SK-N-SH (cell line): ENCODE measurements at regions not wholly inside any gene's neighbourhood (a gene's known extent, or its start where the extent isn't known, plus 50 kb on each side); places are given as distances from the start of the nearest gene placed in this dataset.

ENCODE experiments used
- CTCF ChIA-PET: fragments of 300-600, 350-600 bp; formaldehyde crosslinking; extraction: SDS; loops from one replicate; lab custom pipeline; 2021; lab: Yijun Ruan, JAX
- POLR2A ChIA-PET: fragments of 350-600 bp; sonication (Branson Sonifier 250); formaldehyde crosslinking; extraction: SDS; loops from one replicate; lab custom pipeline; 2020; ENCODE audit warnings: antibody characterized with exemption, inconsistent platforms; lab: Yijun Ruan, JAX
- DNase-seq: peaks from one replicate; pipeline ENCODE4 v3.0.0; 2012
- H2AFZ ChIP-seq: fragments of 200-600 bp; sonication (generic); 2 replicates; pipeline ENCODE4 v1.8.1; 2016; ENCODE audit warnings: antibody characterized with exemption, mild to moderate bottlenecking, low read depth
- H3F3A ChIP-seq: fragments of 200-600 bp; sonication (generic); replicated peaks from 2 replicates; pipeline ENCODE3; 2016; ENCODE audit warnings: antibody characterized with exemption, mild to moderate bottlenecking; ENCODE audit not compliant: insufficient read depth
- H3K27ac ChIP-seq, 2 experiments: fragments of 200-500 bp in 1 of 2; fragments of 200-600 bp in 1 of 2; sonication (Bioruptor generic) in 1 of 2; sonication (generic), shearing (Covaris generic) in 1 of 2; 2 replicates each; pipeline versions ENCODE4 v1.5.1 to v1.6.1; 2014 to 2016; ENCODE audit warnings: low read depth in 2 of 2, inconsistent platforms in 1 of 2, low read length in 1 of 2, mild to moderate bottlenecking in 1 of 2, mixed read lengths in 1 of 2
- H3K27me3 ChIP-seq: fragments of 200-600 bp; sonication (generic), shearing (Covaris generic); 2 replicates; pipeline ENCODE4 v1.6.1; 2016; ENCODE audit warnings: mixed run types; ENCODE audit not compliant: insufficient read depth
- H3K36me3 ChIP-seq, 2 experiments: fragments of 200-500 bp in 1 of 2; fragments of 200-600 bp in 1 of 2; sonication (Bioruptor generic) in 1 of 2; sonication (generic) in 1 of 2; replicated peaks in 1 of 2; 2 replicates each; pipeline versions ENCODE3 to v1.5.1; 2014 to 2016; ENCODE audit warnings: low read length in 1 of 2, mild to moderate bottlenecking in 1 of 2; ENCODE audit not compliant: insufficient read depth in 2 of 2, control insufficient read depth in 1 of 2
- H3K4me1 ChIP-seq, 2 experiments: fragments of 200-500 bp in 1 of 2; fragments of 200-600 bp in 1 of 2; sonication (Bioruptor generic) in 1 of 2; sonication (generic), shearing (Covaris generic) in 1 of 2; 2 replicates each; pipeline versions ENCODE4 v1.5.1 to v1.6.1; 2014 to 2016; ENCODE audit warnings: low read depth in 1 of 2, low read length in 1 of 2, mixed run types in 1 of 2; ENCODE audit not compliant: insufficient read depth in 2 of 2, control insufficient read depth in 1 of 2
- H3K4me2 ChIP-seq: fragments of 200-600 bp; sonication (generic), shearing (Covaris generic); 2 replicates; pipeline ENCODE4 v1.6.1; 2017; ENCODE audit warnings: mixed run types
- H3K4me3 ChIP-seq, 2 experiments: fragments of 200-500 bp in 1 of 2; fragments of 200-600 bp in 1 of 2; sonication (Bioruptor generic) in 1 of 2; sonication (generic), shearing (Covaris generic) in 1 of 2; 2 replicates each; pipeline versions ENCODE4 v1.5.1 to v1.8.1; 2014 to 2016; ENCODE audit warnings: low read depth in 2 of 2, inconsistent platforms in 1 of 2, low read length in 1 of 2, mild to moderate bottlenecking in 1 of 2, mixed read lengths in 1 of 2, moderate library complexity in 1 of 2
- H3K79me2 ChIP-seq: fragments of 200-600 bp; sonication (generic); 2 replicates; pipeline ENCODE4 v1.8.1; 2017; ENCODE audit warnings: mild to moderate bottlenecking; ENCODE audit not compliant: insufficient read depth
- H3K9ac ChIP-seq: fragments of 200-600 bp; sonication (generic); 2 replicates; pipeline ENCODE4 v1.6.1; 2017; ENCODE audit warnings: mixed run types
- H3K9me2 ChIP-seq: fragments of 200-600 bp; sonication (generic); 2 replicates; pipeline ENCODE4 v1.6.1; 2017; ENCODE audit warnings: mixed run types
- H3K9me3 ChIP-seq: fragments of 200-600 bp; sonication (generic); 2 replicates; pipeline ENCODE4 v1.6.1; 2017; ENCODE audit warnings: mixed run types, mild to moderate bottlenecking, moderate library complexity
- H4K20me1 ChIP-seq: fragments of 200-600 bp; sonication (generic); 2 replicates; pipeline ENCODE4 v1.6.1; 2017; ENCODE audit warnings: mild to moderate bottlenecking, mixed run types; ENCODE audit not compliant: insufficient read depth
- CHD2 ChIP-seq: fragments of 150-350 bp; IDR thresholded peaks from 2 replicates; pipeline ENCODE4 v1.6.1; 2018; ENCODE audit warnings: low read length; ENCODE audit not compliant: partially characterized antibody
- CTCF ChIP-seq: fragments of 200-600 bp; sonication (generic); IDR thresholded peaks from 2 replicates; pipeline ENCODE4 v1.6.1; 2017; ENCODE audit warnings: antibody characterized with exemption, mild to moderate bottlenecking, moderate library complexity
- ELF1 ChIP-seq: IDR thresholded peaks from 2 replicates; pipeline ENCODE4 v1.4.0; 2012
- FOXJ3 ChIP-seq: sonication (generic); formaldehyde crosslinking; IDR thresholded peaks from 2 replicates; pipeline ENCODE4 v1.5.1; 2020; ENCODE audit warnings: mild to moderate bottlenecking, missing genetic modification reagents
- FOXM1 ChIP-seq: IDR thresholded peaks from 2 replicates; pipeline ENCODE4 v1.4.0; 2012; ENCODE audit warnings: low read depth, mild to moderate bottlenecking
- GABPA ChIP-seq: IDR thresholded peaks from 2 replicates; pipeline ENCODE4 v1.4.0; 2012; ENCODE audit warnings: low read depth, mild to moderate bottlenecking
- GATA2 ChIP-seq: sonication (generic); formaldehyde crosslinking; IDR thresholded peaks from 2 replicates; pipeline ENCODE4 v1.5.0; 2020; ENCODE audit warnings: mild to moderate bottlenecking, missing genetic modification reagents
- MXI1 ChIP-seq: IDR thresholded peaks from 2 replicates; pipeline ENCODE4 v1.6.1; 2012; ENCODE audit warnings: mild to moderate bottlenecking, low read depth, low read length, improper control_type of control experiment
- PBX3 ChIP-seq: IDR thresholded peaks from 2 replicates; pipeline ENCODE4; 2012
- RAD21 ChIP-seq: IDR thresholded peaks from 2 replicates; pipeline ENCODE4 v1.6.1; 2012; ENCODE audit warnings: mild to moderate bottlenecking, low read length
- RFX5 ChIP-seq: IDR thresholded peaks from 2 replicates; pipeline ENCODE4 v1.6.1; 2012; ENCODE audit warnings: mild to moderate bottlenecking, improper control_type of control experiment, low read length
- SMC3 ChIP-seq: IDR thresholded peaks from 2 replicates; pipeline ENCODE4 v1.6.1; 2012; ENCODE audit warnings: low read depth, low read length, improper control_type of control experiment
- USF1 ChIP-seq: IDR thresholded peaks from 2 replicates; pipeline ENCODE4 v1.4.0; 2012; ENCODE audit warnings: low read depth, borderline replicate concordance
- USF2 ChIP-seq: fragments of 150-350 bp; IDR thresholded peaks from 2 replicates; pipeline ENCODE4 v1.6.1; 2017; ENCODE audit warnings: antibody characterized with exemption, low read length, low read depth, borderline replicate concordance
- YY1 ChIP-seq: IDR thresholded peaks from 2 replicates; pipeline ENCODE4 v1.4.0; 2012; ENCODE audit warnings: low read depth, mild to moderate bottlenecking
- WGBS: methylation state at CpG from one replicate; pipeline ENCODE4 v1.1.6; 2017; ENCODE audit warnings: low lambda C conversion rate; 5-methylcytosine and 5-hydroxymethylcytosine counted together

GRCh38 chr13:50522506-50522905 lies 321.0 kb downstream of the DLEU7 start (continued):
- no peak for TF ChIP-seq USF1
- TF ChIP-seq GABPA = no peak
- no peak for TF ChIP-seq CHD2
- no peak for TF ChIP-seq FOXM1

- no peak for DNase-seq
These were observed 320.2 kb downstream of the DLEU7 start for GRCh38 chr13:50523307-50523706.

More at GRCh38 chr13:50523307-50523706, 320.2 kb downstream of the DLEU7 start:
- Histone ChIP-seq H3K9me3 (no peaks in the 10 kb centered on the region), H3K79me2 (no peaks in the 10 kb centered on the region), H3K27me3 (no peaks in the 10 kb centered on the region), H3K4me2 (no peak overlapping the region), H3K4me3 (no peak overlapping the region), H3K36me3 (no peaks in the 10 kb centered on the region), H3K4me1 (peaks cover 0 to 11% of the 10 kb centered on the region in 2 experiments; a peak in 2 of 4 replicates), H4K20me1 (no peaks in the 10 kb centered on the region), H3K9ac (no peak overlapping the region), H3F3A (no peaks in the 10 kb centered on the region), H3K9me2 (no peaks in the 10 kb centered on the region), H3K27ac (no peak overlapping the region), H2AFZ (no peak overlapping the region)
- TF ChIP-seq FOXJ3 (CRISPR knock-in tag) (no peak), CHD2 (no peak), PBX3 (no peak), RFX5 (no peak), FOXM1 (no peak), SMC3 (no peak), MXI1 (no peak), CTCF (no peak), USF2 (no peak), ELF1 (no peak), RAD21 (no peak), YY1 (no peak), GABPA (no peak), GATA2 (CRISPR knock-in tag) (no peak)
- POLR2A ChIA-PET = no interaction called here
- 96% methylated on average over 3 of the region's 3 CpGs for WGBS
- CTCF ChIA-PET = interaction anchor here (1.3 kb wide), 1 partner anchor 547 kb away, joined by 4 read pairs; no protein-coding TSS in a partner anchor
